GM04503 (cell line): ENCODE measurements at regions not wholly inside any gene's neighbourhood (a gene's known extent, or its start where the extent isn't known, plus 50 kb on each side); places are given as distances from the start of the nearest gene placed in this dataset.
"Not testable (repeated sequence)": the region's sequence is repeated elsewhere in the genome, so short reads cannot be mapped to it uniquely, and the experiment has no call there.

Source experiments
- DNase-seq: peaks from one replicate; pipeline ENCODE4 v3.0.0-alpha.2; 2012; ENCODE audit warnings: low read depth

DNA sequence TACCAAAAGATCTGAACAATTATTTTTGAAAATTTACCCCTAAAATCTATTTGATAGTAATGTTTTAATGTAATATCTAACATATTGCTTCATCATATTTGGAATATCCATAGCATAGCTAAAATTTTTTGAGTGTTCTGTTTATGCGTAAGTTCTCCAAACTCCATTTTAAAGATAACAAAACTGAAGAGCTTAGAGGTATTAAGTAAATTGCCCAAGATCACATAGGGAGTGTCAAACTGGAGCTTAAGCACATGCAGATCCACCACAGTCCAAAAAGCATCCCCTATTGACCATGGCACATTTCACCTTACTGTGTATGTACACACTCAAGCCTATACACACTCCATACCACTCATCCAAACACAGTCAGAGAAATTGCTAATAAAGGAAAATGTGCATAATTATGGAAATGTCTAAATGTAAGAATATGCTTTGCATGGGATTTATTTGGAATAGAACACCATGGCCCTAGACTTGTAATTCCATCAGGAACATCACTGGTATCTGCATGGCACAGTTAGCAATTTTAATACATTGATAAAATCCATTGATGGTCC is 85.2 kb upstream of the TGFBR2 start:
- DNase-seq = no peak

DNA sequence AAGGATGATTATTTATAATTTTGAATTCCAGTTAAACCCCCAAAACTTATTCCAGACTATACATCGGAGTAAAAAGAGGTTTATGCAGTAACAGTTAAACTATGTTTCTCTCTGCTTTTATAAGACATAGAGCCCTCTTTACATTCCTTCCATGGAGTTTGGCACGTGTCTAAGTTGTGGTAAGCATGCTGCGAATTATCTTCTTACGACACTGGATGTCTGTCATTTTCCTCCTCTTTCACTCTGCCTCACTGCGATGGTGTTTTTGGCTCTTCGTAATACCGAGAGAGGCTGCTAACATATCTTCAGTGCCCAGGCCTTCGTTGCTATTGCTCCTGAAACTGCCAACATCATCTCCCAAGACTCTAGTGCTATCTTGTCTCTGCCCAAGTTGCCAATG is 83.9 kb upstream of the TGFBR2 start:
- DNase-seq = no peak

DNA sequence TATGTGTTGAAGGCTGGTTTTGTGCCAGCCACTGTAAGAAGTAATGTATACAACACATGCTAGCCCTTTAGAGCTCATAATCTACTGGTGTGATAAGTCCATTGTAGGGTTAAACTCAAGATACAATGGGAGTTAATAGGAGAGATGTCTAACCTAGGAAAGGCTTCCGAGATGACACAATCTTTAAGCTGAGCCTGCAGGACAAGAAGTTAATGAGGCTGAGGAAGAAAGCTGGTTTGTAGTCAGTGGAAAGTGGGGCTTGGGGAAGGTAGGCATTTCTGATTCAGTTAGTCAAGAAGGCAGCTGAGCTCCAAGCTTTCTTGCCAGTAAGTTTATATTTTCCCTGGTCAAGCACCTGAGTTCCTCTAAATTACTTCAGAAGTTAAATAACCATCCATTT is 83.0 kb upstream of the TGFBR2 start:
- DNase-seq = no peak

DNA sequence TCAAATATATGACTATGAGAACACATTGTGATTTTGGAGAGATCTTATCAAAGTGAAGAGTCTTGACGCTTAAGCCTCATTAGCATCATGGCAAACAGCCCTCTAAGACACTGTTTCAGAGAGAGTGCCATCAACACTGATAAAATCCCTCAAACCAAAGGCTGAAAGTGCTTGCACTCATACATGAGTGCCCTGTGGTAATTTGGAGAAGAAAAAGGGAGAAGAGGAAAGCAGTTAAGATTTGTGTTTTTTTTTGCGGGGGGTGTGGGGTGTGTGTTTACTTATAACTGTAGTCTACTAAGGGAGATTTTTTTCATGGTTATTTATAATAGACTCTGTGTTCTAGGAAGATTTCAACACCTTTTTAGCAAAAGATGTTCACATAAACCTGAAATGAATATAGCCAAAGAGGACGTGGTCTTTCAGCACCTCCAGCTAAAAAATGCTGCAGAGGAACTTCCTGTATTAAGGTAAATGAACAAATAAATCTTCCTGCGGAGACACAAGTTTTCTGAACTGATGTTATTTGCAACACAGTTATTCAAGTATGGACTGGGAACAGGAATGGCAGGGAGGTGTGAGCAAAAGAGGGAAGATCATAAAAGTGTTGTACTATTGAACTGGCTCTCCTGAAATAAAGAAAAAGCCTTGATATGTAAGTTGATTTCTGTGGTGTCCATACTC is 81.9 kb upstream of the TGFBR2 start:
- no peak for DNase-seq

DNA sequence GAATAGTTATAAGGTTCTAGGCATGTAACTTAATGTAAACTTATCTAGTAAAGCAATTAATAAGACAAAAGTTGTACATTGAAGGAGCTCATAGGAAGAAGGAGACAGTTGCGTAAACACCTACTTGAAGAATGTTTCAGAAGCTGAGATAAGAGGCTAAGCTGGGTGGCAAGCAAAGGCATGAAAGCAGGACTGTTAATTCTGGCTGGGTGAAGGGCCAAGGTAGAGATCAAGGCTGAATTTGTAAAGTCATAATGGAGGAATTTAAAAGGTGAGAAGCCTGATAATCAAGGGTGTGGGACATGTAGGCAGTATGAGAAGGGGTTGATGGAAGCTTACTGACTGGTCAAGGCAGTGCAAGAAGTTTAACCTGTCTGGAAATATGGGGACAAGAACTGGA is 80.4 kb upstream of the TGFBR2 start:
- DNase-seq = no peak

DNA sequence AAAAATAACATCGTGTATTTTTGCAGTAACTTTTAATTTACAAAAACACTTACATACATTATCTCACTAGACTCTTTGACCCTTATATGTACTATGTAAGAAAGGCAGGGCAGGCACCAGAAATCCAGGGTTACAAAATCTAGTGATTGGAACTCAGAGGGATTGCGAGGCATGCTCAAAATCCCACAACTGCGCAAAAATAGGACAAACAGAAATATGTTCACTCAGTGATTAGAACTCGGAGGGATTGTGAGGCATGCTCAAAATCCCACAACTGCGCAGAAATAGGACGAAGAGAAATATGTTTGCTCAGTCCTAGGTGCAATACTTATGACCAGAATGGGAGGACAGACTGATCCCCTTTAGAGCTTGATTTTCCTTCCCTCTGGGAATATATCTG is 79.2 kb upstream of the TGFBR2 start:
- no peak for DNase-seq

DNA sequence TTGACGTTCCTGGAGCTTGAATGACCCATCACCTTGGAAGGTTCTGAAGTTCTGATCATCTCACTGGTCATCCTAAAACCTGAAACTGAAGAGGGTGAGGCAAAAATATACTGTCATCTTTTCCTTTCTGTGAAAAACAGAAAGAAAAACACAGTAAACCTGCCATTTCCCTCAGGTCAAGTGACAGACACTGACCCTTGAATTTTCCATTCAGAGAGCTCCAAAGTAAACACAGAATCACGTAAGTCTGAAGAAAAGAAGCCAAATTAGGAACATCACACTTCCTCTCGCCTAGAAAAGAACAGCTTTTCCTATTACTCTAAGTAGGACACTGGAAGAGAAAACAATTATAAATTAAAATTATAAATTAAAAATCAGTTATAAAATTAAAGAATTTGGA is 78.7 kb upstream of the TGFBR2 start:
- no peak for DNase-seq

DNA sequence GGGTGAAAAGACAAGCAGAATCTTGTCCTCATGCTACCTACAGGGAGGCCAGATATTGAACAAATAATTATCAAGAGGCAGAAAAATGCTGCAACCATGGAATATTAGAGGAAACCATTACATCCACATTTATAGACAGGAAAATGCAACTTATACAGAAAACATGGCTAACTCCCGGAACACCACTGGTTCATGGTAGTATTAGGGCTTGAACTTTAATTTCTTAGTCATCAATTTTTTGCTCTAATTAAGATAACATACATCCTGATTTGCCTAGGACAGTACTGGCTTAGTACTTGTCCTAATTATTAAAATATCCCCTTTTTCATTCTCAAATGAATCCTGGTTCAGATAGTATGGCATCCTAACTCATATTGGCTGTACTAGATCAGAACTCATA is 76.3 kb upstream of the TGFBR2 start:
- DNase-seq = no peak

DNA sequence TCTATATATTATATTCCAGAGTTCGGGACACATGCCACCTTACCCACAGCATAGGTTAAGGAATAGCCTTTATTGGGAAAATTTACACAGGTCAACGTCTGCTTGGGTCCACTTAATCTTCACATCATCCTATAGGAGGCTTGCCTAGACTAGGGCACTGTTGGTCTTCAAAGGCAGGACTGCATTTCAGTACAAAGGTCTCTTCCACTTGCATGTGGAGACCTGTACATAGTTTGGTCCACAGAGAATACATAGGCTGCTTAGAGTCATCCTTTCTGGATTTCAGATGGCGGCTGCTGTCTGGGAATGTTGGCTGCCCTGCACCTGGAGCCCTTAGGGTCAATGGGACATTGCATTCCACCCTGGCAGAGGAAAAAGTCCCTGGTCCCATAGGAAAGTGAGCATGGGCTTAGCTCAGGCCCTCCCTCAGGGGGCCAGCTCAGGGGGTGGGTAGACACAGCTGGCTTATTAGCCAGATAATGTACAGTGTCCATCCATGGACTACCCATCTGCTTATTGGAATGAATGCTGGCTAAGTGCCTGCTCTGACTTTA is 75.3 kb upstream of the TGFBR2 start:
- no peak for DNase-seq

DNA sequence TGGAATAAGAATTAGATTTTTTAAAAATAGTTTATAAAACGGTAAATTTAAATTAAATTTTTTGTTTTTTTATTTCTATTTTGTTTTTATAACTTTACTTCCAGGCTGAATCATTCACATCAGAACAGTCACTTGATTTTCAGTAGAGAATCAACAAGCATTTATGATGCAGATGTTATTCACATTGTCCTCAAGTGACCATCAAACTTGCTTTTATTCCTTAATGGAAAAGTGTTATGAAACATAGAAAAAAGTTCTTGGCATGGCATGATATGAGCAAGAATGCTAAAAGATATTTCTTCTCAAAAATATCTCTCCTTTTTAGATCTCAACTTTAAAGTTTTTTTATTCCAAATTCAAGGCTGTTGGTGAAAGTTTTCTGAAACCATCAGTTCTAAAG is 70.9 kb upstream of the TGFBR2 start:
- DNase-seq = no peak

DNA sequence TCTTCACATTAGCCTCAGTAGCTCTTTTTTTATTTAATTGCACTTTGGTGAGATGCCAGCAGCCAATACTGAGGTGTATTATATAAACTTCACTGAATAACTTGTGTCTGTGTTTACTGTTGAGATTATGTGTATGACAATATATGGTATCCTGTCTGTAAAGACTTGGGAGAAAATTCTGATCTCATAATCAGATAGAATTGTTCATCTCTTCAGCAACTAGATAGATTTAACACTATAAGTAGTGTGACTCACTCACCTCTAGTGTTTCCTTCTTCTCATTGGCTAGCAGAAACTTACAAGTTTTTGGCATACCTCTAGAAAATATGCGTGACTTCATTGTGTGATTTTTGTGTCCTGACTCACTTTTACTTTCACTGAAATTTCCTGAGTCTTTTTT is 67.6 kb upstream of the TGFBR2 start:
- peak; percentile 54 for DNase-seq

DNA sequence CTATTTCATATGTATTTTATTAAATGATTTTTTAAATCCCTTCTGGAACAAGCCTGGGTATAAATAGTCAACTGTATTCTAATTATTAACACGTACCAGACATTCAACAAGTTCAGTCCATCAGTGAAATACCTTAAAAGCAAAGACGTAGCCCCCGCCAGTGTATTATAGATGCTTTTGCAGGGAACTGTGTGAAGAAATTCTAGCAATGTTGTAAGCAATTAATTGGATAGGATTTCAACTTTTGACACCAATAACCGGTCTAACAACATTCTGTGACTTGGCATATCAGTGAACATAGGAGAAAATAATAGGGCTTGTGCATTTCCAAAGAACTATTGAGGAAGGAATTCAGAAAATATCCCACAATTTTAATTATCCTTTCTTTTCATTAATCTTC is 67.2 kb upstream of the TGFBR2 start:
- DNase-seq = no peak

DNA sequence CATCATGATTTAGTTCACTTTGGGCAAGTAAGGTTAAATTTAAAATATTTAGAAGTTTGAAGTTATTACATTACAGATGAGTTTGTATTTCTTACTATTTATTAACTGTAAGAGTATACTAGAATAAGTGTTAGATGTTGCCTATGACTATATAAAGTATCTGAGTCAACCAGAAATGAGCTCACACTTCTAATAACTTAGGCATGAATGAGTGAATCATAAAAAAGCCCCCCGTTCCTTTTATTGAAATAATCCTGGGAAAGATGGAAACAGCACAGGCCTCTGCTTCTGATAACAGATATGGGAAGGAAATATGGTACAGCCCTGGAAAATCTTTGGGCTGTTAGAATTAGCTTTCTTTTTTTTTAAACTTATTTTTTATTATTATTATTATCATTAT is 66.6 kb upstream of the TGFBR2 start:
- no peak for DNase-seq

DNA sequence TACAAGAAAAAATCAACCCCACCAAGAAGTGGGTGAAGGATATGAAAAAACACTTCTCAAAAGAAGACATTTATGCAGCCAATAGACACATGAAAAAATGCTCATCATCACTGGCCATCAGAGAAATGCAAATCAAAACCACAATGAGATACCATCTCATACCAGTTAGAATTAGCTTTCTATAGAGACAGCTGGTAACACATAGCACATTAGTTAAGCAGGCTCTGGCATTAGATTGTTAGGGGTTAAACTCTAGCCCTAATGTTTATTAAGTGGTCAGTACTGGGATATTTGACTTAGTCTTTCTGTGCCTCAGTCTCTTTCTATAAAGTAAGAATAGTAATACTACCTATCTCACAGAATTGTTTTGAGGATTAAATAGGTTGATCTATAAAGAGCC is 65.2 kb upstream of the TGFBR2 start:
- not testable (repeated sequence) for DNase-seq

DNA sequence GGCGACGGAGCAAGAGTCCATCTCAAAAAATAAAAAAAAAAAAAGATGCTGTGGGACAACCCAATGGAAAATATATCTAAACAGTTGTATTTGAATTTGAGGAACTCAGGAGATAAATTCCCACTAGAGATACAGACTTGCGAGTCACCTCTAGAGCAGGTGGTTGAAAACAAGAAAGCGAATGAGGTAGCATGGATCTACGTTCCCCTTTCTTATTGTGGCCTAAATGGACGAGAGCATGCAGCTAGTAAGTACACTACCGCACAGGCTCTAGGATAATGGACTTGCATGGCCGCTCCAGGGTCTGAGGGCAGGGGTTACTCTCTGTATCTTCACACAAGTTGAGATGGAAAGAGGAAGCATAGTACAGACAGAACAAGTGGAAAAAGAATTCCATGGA is 63.5 kb upstream of the TGFBR2 start:
- no peak for DNase-seq

DNA sequence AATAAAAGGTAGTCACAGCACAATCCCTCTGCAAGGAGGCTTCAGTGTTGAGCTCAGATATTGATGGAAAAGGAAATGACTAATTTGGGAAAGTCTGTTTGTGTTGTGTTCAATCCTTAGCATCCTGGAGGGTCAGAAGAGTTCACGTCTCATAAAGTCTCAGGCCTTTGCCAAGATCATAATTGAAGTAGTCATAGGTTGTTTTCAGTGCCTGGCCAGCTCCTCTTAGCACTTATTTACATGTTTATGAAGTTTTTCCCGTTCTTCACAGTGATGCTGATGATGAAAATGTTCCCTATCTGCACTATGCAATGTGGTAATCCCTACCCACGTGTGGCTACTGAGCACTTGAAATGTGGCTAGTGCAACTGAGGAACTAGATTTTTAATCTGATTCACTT is 61.6 kb upstream of the TGFBR2 start:
- DNase-seq = peak; percentile 85

DNA sequence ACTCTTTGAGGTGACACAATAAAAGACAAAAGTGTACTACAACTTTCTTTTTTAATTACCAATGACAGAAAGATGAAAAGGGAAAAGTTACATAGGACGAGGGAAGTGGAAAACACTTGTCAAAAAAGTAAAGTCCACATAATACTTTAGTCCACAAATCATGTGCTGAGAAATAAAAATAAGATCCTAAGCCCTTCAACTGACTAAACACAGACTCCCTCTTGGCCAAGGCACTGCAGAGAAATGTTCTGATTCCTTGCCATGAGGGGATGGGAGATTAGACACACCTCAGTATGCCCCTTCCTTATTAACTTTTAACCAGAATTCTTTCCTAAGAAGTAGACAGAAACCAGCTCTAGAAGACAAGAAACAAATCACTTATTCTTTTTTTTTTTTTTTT is 59.5 kb upstream of the TGFBR2 start:
- DNase-seq = no peak

DNA sequence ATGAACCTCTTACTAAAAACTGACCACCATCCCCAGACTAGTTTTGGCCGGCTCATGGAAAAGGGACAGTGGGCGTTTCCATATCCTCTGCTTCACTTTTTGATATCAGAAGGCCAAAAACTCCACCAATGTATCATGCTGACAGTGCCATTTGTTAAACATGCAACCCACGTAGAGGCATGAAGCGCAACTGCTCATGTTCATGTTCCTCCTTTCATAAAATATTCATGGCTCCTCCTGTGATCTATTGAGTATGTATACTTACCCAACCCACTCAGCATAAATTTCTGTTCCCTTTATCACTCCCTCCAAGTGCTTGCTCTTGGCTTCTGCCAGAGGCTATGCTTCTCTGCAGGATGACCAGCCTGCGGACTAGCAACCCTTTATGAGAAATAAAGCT is 58.7 kb upstream of the TGFBR2 start:
- DNase-seq = no peak

DNA sequence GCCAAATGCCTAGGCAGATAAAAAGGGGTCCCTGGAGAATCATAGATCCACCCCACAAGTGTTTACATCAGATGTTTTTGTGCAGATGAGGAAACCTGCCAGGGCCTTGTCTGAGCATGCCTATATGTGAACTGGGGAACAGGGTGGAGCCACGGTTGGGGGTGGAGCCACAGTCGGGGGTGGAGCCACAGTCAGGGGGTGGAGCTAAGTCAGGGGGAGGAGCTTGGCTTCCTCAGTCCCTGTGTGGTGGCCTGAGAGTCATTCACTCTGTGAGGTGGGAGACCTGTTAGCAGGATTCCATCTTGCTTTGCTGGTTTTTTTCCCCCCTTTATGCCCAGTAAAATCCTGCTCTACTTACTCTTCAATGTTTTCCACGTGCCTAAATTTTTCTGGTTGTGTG is 57.8 kb upstream of the TGFBR2 start:
- DNase-seq = no peak

DNA sequence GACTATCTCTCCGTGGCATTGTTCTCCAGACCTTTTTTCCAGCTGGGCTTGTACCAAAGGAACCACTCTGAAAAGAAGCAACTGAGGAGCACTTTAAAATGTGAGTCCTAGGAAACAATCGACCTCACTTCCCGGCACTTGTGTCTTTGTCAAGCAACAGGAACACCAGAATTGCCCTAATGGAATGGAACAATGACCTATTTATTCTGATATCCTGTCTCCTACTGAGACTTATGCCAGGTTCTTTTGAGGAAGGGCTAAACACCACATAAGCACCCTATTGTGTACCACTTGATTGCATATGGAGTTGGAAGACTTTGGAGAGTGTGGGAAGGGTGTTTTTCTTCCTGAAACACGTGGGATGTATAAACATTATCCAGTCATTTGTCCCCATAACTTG is 56.8 kb upstream of the TGFBR2 start:
- DNase-seq = no peak

DNA sequence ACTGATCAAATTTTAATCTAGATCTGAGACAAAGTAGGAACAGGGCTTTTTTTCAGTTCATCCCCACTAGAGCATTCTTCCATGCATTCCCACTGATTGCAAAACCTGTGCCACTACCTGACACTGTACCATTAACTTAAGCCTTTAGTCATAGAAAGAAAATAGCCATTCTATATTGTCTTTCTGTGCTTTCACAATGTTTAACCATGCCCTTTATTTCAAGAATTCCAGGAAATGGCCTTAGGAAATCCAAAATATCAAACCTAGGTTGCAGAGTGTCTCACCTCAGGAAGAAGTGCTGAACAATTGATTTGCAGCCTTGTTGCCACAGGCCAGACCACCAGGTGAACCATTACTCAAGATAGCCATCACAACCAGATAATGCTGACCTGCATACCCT is 56.2 kb upstream of the TGFBR2 start:
- DNase-seq = no peak

DNA sequence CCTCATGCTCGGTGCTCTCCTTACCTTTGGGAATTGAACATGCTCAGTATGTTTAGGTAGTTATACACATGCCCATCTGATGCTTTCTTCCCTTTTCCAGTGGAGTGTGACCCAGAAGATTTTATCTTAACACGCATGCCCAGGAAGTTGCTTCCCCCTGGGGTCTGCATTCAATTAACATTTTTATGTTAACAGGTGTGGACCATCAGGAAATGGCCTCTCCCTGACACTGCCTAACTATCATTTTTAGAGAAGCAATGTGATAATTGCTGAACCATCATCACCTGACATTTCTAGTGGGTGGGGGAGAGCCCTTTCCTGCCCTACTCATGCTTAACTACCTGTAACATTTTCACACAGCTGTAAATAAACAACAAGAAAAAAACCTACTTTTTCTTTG is 55.1 kb upstream of the TGFBR2 start:
- DNase-seq = no peak

DNA sequence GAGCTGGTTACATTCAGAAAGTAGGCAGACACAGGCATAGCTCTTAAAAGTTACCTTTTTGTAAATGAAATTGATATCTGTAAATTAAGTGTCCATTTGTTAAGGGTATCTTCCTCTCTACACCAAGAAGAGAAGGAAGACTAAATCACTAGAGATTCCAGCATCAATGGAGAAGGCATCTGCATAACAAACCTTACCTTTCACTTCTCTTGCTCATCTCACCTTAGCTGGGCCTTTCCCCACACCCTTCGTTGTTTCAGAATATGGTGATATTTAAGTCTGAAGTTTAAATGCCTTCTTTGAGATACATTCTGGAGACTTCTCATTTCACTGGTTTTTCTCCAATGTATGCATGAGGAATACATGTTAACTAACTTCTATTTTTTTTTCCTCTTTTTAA is 54.5 kb upstream of the TGFBR2 start:
- no peak for DNase-seq

DNA sequence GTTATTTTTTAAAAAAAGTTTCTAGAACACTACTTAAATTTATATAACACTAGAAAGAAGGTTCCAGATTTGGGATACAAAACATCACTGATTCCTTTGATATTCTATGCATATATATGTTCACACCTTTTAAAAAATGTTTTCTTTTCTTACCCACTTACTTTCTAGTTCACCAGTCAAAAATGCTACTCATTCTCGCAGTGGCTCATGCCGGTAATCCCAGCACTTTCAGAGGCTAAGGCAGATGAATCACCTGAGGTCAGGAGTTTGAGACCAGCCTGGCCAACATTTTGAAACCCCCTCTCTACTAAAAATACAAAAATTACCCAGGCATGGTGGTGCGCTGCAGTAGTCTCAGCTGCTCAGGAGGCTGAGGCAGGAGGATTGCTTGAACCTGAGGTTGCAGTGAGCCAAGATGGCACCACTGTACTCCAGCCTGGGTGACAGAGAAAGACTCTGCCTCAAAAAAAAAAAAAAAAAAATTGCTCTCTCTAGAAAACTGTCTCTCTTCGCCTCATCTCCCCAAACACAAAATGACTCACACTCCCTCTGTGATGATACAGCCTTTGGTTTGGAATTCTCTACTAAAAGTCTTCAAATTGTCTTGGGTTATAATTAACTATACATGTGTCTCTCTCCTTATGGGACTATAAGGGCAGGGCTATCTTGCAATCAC is 52.6 kb upstream of the TGFBR2 start:
- DNase-seq = peak; percentile 18
